HEK293 (cell line): ENCODE measurements at regions not wholly inside any gene's neighbourhood (a gene's known extent, or its start where the extent isn't known, plus 50 kb on each side); places are given as distances from the start of the nearest gene placed in this dataset.

ENCODE experiments used
- HOXA7 ChIP-seq: sonication (generic); formaldehyde crosslinking; IDR thresholded peaks from 2 replicates; pipeline ENCODE4 v1.8.1; 2022; ENCODE audit warnings: missing genetic modification reagents, borderline replicate concordance
- IKZF3 ChIP-seq: fragments of 450-650 bp; IDR thresholded peaks from 2 replicates; pipeline ENCODE4 v1.5.0; 2018; ENCODE audit warnings: missing biosample characterization, mild to moderate bottlenecking, missing genetic modification characterization, moderate library complexity
- MYNN ChIP-seq: fragments of 450-650 bp; formaldehyde crosslinking; IDR thresholded peaks from 2 replicates; pipeline ENCODE4 v1.5.1; 2016; ENCODE audit warnings: missing biosample characterization, missing genetic modification characterization, borderline replicate concordance
- PRDM1 ChIP-seq: fragments of 450-650 bp; formaldehyde crosslinking; IDR thresholded peaks from 2 replicates; pipeline ENCODE4; 2016; ENCODE audit warnings: missing biosample characterization, missing genetic modification characterization
- SP2 ChIP-seq: fragments of 450-650 bp; formaldehyde crosslinking; IDR thresholded peaks from 2 replicates; pipeline ENCODE4 v1.5.1; 2016; ENCODE audit warnings: missing biosample characterization, missing genetic modification characterization
- ZNF571 ChIP-seq: fragments of 450-650 bp; formaldehyde crosslinking; IDR thresholded peaks from 2 replicates; pipeline ENCODE4 v1.5.0; 2017; ENCODE audit warnings: missing biosample characterization, missing genetic modification characterization
- ZNF660 ChIP-seq: fragments of 450-650 bp; IDR thresholded peaks from 2 replicates; pipeline ENCODE4 v1.5.1; 2018; ENCODE audit warnings: missing biosample characterization, mild to moderate bottlenecking, missing genetic modification characterization
- ZNF837 ChIP-seq: fragments of 450-650 bp; formaldehyde crosslinking; IDR thresholded peaks from 2 replicates; pipeline ENCODE4 v1.5.1; 2016; ENCODE audit warnings: missing biosample characterization, missing genetic modification characterization
- ZSCAN16 ChIP-seq: fragments of 450-650 bp; formaldehyde crosslinking; IDR thresholded peaks from 2 replicates; pipeline ENCODE4 v1.5.1; 2016; ENCODE audit warnings: missing biosample characterization, missing genetic modification characterization
- ZSCAN30 ChIP-seq: fragments of 450-650 bp; IDR thresholded peaks from 2 replicates; pipeline ENCODE4 v1.5.1; 2018; ENCODE audit warnings: missing biosample characterization, mild to moderate bottlenecking, missing genetic modification characterization, moderate library complexity
- ZXDB ChIP-seq: fragments of 450-650 bp; formaldehyde crosslinking; IDR thresholded peaks from 2 replicates; pipeline ENCODE4 v1.5.1; 2016; ENCODE audit warnings: missing biosample characterization, missing genetic modification characterization
- TF ChIP-seq, protein P1 (sequence below): fragments of 450-650 bp; IDR thresholded peaks from 2 replicates; pipeline ENCODE4 v1.5.1; 2018; ENCODE audit warnings: missing biosample characterization, mild to moderate bottlenecking, missing genetic modification characterization
- TF ChIP-seq, protein P2 (sequence below): fragments of 450-650 bp; formaldehyde crosslinking; IDR thresholded peaks from 2 replicates; pipeline ENCODE4 v1.5.1; 2016; ENCODE audit warnings: missing biosample characterization, missing genetic modification characterization
- TF ChIP-seq, protein P3 (sequence below): fragments of 450-650 bp; formaldehyde crosslinking; IDR thresholded peaks from 2 replicates; pipeline ENCODE4 v1.5.1; 2016; ENCODE audit warnings: missing biosample characterization, missing genetic modification characterization
- TF ChIP-seq, protein P4 (sequence below): fragments of 450-650 bp; formaldehyde crosslinking; IDR thresholded peaks from 2 replicates; pipeline ENCODE4 v1.5.1; 2017; ENCODE audit warnings: missing biosample characterization, missing genetic modification characterization
- TF ChIP-seq, protein P5 (sequence below): fragments of 450-650 bp; formaldehyde crosslinking; IDR thresholded peaks from 2 replicates; pipeline ENCODE4 v1.5.1; 2016; ENCODE audit warnings: missing biosample characterization, missing genetic modification characterization, low read depth
- TF ChIP-seq, protein P6 (sequence below): fragments of 450-650 bp; formaldehyde crosslinking; IDR thresholded peaks from 2 replicates; pipeline ENCODE4 v1.5.1; 2017; ENCODE audit warnings: missing biosample characterization, missing genetic modification characterization
- TF ChIP-seq, protein P7 (sequence below): fragments of 450-650 bp; formaldehyde crosslinking; IDR thresholded peaks from 2 replicates; pipeline ENCODE4 v1.5.1; 2017; ENCODE audit warnings: missing biosample characterization, missing genetic modification characterization
- TF ChIP-seq, protein P8 (sequence below): fragments of 450-650 bp; formaldehyde crosslinking; IDR thresholded peaks from 2 replicates; pipeline ENCODE4 v1.5.1; 2016; ENCODE audit warnings: missing biosample characterization, missing genetic modification characterization

DNA sequence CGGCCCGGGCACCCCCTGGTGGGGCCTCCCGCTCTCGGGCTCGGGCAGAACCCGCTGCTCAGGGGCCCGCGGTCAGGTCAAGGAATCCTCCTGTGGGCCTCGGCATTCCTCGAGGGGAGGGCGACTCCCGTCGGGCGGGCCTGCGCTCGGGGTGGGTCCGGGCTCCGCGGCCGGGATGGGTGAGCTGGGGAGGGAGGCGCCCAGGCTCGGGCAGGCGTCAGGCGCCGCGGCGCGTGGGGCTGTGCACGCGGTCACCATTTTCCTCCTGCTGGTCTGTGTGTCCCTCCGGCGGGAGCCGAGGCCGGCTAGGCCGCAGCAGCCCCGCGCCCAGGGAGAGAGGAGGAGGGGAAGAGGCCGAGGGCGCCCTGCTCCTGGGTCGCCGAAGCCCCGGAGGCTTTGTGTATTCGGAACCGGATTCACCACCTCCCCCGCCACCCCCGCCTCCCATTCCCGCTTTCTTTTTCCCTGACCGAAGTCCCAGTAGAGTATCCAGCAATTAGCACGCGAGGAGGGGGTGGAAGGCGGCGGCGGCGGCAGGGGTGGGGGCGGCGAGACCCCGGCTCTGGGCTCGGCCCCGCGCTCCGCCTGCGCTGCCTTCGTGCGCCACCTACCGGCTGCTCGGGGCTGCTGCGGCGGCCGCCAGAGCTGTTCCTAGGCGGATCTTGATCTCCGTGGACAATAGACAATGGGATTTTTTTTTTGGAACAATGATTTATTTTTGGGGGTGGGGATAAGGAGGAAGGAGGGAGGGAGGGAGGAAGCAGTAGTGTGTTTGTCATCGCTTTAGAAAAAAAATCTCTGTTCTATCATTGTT is 99.0 kb upstream of the MAML3 start (continued):
- TF ChIP-seq, protein P1, sequence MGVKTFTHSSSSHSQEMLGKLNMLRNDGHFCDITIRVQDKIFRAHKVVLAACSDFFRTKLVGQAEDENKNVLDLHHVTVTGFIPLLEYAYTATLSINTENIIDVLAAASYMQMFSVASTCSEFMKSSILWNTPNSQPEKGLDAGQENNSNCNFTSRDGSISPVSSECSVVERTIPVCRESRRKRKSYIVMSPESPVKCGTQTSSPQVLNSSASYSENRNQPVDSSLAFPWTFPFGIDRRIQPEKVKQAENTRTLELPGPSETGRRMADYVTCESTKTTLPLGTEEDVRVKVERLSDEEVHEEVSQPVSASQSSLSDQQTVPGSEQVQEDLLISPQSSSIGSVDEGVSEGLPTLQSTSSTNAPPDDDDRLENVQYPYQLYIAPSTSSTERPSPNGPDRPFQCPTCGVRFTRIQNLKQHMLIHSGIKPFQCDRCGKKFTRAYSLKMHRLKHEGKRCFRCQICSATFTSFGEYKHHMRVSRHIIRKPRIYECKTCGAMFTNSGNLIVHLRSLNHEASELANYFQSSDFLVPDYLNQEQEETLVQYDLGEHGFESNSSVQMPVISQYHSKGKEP (tag by site-specific recombination) = no peak
- TF ChIP-seq, protein P2, sequence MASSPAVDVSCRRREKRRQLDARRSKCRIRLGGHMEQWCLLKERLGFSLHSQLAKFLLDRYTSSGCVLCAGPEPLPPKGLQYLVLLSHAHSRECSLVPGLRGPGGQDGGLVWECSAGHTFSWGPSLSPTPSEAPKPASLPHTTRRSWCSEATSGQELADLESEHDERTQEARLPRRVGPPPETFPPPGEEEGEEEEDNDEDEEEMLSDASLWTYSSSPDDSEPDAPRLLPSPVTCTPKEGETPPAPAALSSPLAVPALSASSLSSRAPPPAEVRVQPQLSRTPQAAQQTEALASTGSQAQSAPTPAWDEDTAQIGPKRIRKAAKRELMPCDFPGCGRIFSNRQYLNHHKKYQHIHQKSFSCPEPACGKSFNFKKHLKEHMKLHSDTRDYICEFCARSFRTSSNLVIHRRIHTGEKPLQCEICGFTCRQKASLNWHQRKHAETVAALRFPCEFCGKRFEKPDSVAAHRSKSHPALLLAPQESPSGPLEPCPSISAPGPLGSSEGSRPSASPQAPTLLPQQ (tag by site-specific recombination) = peak; percentile 67
- TF ChIP-seq HOXA7 (CRISPR knock-in tag) (no peak), SP2 (peak; percentile 32; the same call in 1 of the 2 replicates), ZNF660 (tag by site-specific recombination) (peak; percentile 23; the same call in 1 of the 2 replicates), ZNF837 (tag by site-specific recombination) (no peak), ZSCAN30 (0 out of 2 replicates have a peak, but pooled peaks have one; percentile 18), IKZF3 (peak; percentile 23; the same call in 1 of the 2 replicates), ZSCAN16 (tag by site-specific recombination) (no peak), MYNN (tag by site-specific recombination) (no peak), ZXDB (tag by site-specific recombination) (peak; percentile 62; the same call in 1 of the 2 replicates), PRDM1 (tag by site-specific recombination) (no peak), ZNF571 (tag by site-specific recombination) (no peak)
- TF ChIP-seq, protein P3, sequence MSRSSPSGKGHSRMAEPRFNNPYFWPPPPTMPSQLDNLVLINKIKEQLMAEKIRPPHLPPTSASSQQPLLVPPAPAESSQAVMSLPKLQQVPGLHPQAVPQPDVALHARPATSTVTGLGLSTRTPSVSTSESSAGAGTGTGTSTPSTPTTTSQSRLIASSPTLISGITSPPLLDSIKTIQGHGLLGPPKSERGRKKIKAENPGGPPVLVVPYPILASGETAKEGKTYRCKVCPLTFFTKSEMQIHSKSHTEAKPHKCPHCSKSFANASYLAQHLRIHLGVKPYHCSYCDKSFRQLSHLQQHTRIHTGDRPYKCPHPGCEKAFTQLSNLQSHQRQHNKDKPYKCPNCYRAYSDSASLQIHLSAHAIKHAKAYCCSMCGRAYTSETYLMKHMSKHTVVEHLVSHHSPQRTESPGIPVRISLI = no peak
- TF ChIP-seq, protein P4, sequence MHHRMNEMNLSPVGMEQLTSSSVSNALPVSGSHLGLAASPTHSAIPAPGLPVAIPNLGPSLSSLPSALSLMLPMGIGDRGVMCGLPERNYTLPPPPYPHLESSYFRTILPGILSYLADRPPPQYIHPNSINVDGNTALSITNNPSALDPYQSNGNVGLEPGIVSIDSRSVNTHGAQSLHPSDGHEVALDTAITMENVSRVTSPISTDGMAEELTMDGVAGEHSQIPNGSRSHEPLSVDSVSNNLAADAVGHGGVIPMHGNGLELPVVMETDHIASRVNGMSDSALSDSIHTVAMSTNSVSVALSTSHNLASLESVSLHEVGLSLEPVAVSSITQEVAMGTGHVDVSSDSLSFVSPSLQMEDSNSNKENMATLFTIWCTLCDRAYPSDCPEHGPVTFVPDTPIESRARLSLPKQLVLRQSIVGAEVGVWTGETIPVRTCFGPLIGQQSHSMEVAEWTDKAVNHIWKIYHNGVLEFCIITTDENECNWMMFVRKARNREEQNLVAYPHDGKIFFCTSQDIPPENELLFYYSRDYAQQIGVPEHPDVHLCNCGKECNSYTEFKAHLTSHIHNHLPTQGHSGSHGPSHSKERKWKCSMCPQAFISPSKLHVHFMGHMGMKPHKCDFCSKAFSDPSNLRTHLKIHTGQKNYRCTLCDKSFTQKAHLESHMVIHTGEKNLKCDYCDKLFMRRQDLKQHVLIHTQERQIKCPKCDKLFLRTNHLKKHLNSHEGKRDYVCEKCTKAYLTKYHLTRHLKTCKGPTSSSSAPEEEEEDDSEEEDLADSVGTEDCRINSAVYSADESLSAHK (tag by site-specific recombination) = no peak
- TF ChIP-seq, protein P5, sequence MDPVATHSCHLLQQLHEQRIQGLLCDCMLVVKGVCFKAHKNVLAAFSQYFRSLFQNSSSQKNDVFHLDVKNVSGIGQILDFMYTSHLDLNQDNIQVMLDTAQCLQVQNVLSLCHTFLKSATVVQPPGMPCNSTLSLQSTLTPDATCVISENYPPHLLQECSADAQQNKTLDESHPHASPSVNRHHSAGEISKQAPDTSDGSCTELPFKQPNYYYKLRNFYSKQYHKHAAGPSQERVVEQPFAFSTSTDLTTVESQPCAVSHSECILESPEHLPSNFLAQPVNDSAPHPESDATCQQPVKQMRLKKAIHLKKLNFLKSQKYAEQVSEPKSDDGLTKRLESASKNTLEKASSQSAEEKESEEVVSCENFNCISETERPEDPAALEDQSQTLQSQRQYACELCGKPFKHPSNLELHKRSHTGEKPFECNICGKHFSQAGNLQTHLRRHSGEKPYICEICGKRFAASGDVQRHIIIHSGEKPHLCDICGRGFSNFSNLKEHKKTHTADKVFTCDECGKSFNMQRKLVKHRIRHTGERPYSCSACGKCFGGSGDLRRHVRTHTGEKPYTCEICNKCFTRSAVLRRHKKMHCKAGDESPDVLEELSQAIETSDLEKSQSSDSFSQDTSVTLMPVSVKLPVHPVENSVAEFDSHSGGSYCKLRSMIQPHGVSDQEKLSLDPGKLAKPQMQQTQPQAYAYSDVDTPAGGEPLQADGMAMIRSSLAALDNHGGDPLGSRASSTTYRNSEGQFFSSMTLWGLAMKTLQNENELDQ (tag by site-specific recombination) = no peak
- TF ChIP-seq, protein P6, sequence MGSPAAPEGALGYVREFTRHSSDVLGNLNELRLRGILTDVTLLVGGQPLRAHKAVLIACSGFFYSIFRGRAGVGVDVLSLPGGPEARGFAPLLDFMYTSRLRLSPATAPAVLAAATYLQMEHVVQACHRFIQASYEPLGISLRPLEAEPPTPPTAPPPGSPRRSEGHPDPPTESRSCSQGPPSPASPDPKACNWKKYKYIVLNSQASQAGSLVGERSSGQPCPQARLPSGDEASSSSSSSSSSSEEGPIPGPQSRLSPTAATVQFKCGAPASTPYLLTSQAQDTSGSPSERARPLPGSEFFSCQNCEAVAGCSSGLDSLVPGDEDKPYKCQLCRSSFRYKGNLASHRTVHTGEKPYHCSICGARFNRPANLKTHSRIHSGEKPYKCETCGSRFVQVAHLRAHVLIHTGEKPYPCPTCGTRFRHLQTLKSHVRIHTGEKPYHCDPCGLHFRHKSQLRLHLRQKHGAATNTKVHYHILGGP (tag by site-specific recombination) = no peak
- TF ChIP-seq, protein P7, sequence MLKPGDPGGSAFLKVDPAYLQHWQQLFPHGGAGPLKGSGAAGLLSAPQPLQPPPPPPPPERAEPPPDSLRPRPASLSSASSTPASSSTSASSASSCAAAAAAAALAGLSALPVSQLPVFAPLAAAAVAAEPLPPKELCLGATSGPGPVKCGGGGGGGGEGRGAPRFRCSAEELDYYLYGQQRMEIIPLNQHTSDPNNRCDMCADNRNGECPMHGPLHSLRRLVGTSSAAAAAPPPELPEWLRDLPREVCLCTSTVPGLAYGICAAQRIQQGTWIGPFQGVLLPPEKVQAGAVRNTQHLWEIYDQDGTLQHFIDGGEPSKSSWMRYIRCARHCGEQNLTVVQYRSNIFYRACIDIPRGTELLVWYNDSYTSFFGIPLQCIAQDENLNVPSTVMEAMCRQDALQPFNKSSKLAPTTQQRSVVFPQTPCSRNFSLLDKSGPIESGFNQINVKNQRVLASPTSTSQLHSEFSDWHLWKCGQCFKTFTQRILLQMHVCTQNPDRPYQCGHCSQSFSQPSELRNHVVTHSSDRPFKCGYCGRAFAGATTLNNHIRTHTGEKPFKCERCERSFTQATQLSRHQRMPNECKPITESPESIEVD (tag by site-specific recombination) = no peak
- TF ChIP-seq, protein P8, sequence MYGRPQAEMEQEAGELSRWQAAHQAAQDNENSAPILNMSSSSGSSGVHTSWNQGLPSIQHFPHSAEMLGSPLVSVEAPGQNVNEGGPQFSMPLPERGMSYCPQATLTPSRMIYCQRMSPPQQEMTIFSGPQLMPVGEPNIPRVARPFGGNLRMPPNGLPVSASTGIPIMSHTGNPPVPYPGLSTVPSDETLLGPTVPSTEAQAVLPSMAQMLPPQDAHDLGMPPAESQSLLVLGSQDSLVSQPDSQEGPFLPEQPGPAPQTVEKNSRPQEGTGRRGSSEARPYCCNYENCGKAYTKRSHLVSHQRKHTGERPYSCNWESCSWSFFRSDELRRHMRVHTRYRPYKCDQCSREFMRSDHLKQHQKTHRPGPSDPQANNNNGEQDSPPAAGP = no peak
